ENCODE measurements at regions not wholly inside any gene's neighbourhood (a gene's known extent, or its start where the extent isn't known, plus 50 kb on each side); places are given as distances from the start of the nearest gene placed in this dataset.

DNA sequence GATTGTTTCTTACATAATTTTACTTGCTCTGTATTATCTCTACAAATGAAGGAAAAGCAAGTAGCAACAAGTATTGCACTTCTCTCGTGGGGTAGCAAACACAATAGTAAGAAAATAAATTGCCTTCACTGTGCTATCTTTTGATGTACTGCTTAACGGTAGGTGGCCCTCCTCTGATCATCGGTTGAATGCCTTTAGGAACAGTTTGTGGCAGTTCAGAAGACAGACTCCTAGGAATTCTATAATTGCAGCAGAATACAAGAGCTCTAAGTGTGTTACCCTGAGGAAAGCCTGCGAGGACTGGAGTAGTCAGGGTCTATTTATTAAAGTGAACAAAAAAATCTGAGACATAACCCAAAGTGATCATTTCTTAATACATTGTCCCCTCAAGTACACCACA is 1135.9 kb downstream of the KCNT2 start (continued):
- TF ChIP-seq PTBP1 (IDR thresholded peaks at IDR 0.05; ENCODE audit: low read depth, low read length): no peak
- no peak for TF ChIP-seq HMG20A (CRISPR knock-in tag; conservative IDR thresholded peaks at IDR 0.05)
- TF ChIP-seq TEAD4 (IDR thresholded peaks at IDR 0.05; ENCODE audit: low read length): no peak
- no peak for TF ChIP-seq TEAD4 (CRISPR knock-in tag; IDR thresholded peaks at IDR 0.05; ENCODE audit: borderline replicate concordance)
- no peak for TF ChIP-seq BCOR (IDR thresholded peaks at IDR 0.05)
- TF ChIP-seq, protein P1, sequence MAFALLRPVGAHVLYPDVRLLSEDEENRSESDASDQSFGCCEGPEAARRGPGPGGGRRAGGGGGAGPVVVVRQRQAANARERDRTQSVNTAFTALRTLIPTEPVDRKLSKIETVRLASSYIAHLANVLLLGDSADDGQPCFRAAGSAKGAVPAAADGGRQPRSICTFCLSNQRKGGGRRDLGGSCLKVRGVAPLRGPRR (CRISPR knock-in tag; IDR thresholded peaks at IDR 0.05): no peak

DNA sequence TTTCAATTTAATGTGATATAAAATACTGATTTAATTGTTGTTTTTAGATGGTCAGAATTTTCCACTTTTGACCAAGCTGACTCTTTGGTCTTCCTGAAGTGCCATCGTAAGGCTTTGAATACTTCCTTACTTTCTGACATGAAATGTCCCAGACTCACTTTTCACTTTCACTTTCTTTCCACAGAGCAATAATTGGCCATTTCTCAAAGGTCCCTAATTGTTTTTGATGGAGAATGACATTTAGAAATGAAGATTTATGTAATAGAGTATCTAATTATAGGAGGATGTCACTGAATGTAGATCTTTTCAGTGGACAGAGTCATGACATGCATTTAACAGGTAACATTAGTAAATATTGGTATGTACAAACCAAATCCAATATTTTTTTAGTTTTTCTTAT is 1141.6 kb downstream of the KCNT2 start:
- Histone ChIP-seq H3K79me2 (ENCODE audit: control insufficient read depth, insufficient read depth, low read length) (no peaks in the 10 kb centered on the region), H3K9me1 (ENCODE audit: control insufficient read depth, insufficient read depth, low read length) (no peaks in the 10 kb centered on the region), H3K4me3 (no peak overlapping the region), H4K20me1 (replicated peaks; ENCODE audit: control insufficient read depth, insufficient read depth, low read length) (no peaks in the 10 kb centered on the region), H3K27ac (ENCODE audit: extremely low read depth, low read depth, low read length) (no peak overlapping the region), H3K36me3 (ENCODE audit: control insufficient read depth, insufficient read depth, low read length) (no peaks in the 10 kb centered on the region), H2AFZ (ENCODE audit: low read depth, low read length) (no peak overlapping the region), H3K9me3 (replicated peaks; ENCODE audit: control insufficient read depth, insufficient read depth, low read depth, low read length) (no peaks in the 10 kb centered on the region), H3K4me2 (ENCODE audit: insufficient read depth, low read length) (no peak overlapping the region), H3K9ac (ENCODE audit: insufficient read depth in 1 of 2, low read depth in 2 of 2, low read length in 2 of 2) (no peak overlapping the region), H3K4me1 (replicated peaks in 1 of 2; ENCODE audit: control insufficient read depth in 2 of 2, insufficient read depth in 2 of 2, low read length in 2 of 2) (no peaks in the 10 kb centered on the region), H3K27me3 (ENCODE audit: control insufficient read depth in 2 of 2, insufficient read depth in 2 of 2, low read length in 2 of 2) (no peaks in the 10 kb centered on the region)
- FAIRE-seq (no peak), DNase-seq (ENCODE audit: extremely low read depth in 1 of 4, low spot score in 3 of 4) (no peak), ATAC-seq (no peak)
- in situ Hi-C loops (cut with MboI) (no loop called here), intact Hi-C loops (cut with micrococcal nuclease) (no loop called here)
- ChIA-PET POLR2A (no interaction called here), CTCF (ENCODE audit: low intra/inter-chr PET ratio) (no interaction called here)
- WGBS (ENCODE audit: insufficient coverage, low coverage, missing lambda C conversion rate): 0% methylated on average over 1 of the region's 1 CpG
- no TSS peak for BruUV-seq (replicated peaks)
- no peak for TF ChIP-seq MYNN (IDR thresholded peaks at IDR 0.05)
- no peak for TF ChIP-seq MYNN (CRISPR knock-in tag; IDR thresholded peaks at IDR 0.05)
- TF ChIP-seq, protein P2, sequence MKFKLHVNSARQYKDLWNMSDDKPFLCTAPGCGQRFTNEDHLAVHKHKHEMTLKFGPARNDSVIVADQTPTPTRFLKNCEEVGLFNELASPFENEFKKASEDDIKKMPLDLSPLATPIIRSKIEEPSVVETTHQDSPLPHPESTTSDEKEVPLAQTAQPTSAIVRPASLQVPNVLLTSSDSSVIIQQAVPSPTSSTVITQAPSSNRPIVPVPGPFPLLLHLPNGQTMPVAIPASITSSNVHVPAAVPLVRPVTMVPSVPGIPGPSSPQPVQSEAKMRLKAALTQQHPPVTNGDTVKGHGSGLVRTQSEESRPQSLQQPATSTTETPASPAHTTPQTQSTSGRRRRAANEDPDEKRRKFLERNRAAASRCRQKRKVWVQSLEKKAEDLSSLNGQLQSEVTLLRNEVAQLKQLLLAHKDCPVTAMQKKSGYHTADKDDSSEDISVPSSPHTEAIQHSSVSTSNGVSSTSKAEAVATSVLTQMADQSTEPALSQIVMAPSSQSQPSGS (CRISPR knock-in tag; IDR thresholded peaks at IDR 0.05): no peak
- no peak for TF ChIP-seq ERF (CRISPR knock-in tag; IDR thresholded peaks at IDR 0.05)

Measured in K562 (cell line).